Activated T-helper 1 cell treated with anti-CD3 and anti-CD28 coated beads, Interleukin-2, amount 50 U/mL, for 16 hours (primary cell): ENCODE measurements at regions not wholly inside any gene's neighbourhood (a gene's known extent, or its start where the extent isn't known, plus 50 kb on each side); places are given as distances from the start of the nearest gene placed in this dataset.
"Not testable (repeated sequence)": the region's sequence is repeated elsewhere in the genome, so short reads cannot be mapped to it uniquely, and the experiment has no call there.

ENCODE experiments used
- DNase-seq, 2 donors: peaks; one replicate each; pipeline ENCODE4 v3.0.0-alpha.2; 2020; ENCODE audit warnings: low read depth in 1 of 2, low spot score in 1 of 2

GRCh38 chrX:65331371-65331770, 203.2 kb downstream of the LAS1L start:
- no peak for DNase-seq

- no peak for DNase-seq
Measured at GRCh38 chrX:65300104-65300809, 234.3 kb downstream of the LAS1L start.

- not testable (repeated sequence) for DNase-seq
Measured at GRCh38 chrX:65282905-65283304, 251.7 kb downstream of the LAS1L start.

- DNase-seq: no peak
Measured at GRCh38 chrX:65273152-65273551, 261.4 kb downstream of the LAS1L start.

GRCh38 chrX:65266482-65266881, 268.1 kb downstream of the LAS1L start:
- no peak for DNase-seq

GRCh38 chrX:65253817-65254216, 277.6 kb upstream of the ZC4H2 start:
- DNase-seq: no peak

GRCh38 chrX:65241059-65241721, 264.9 kb upstream of the ZC4H2 start:
- no peak for DNase-seq

- no peak for DNase-seq
Measured at GRCh38 chrX:65203545-65203944, 227.3 kb upstream of the ZC4H2 start.

GRCh38 chrX:65196758-65197360, 220.6 kb upstream of the ZC4H2 start:
- DNase-seq: no peak

GRCh38 chrX:65195621-65196020, 219.4 kb upstream of the ZC4H2 start:
- DNase-seq: no peak

GRCh38 chrX:65194547-65194946, 218.3 kb upstream of the ZC4H2 start:
- no peak for DNase-seq

GRCh38 chrX:65163325-65163724, 187.1 kb upstream of the ZC4H2 start:
- not testable (repeated sequence) for DNase-seq

- no peak for DNase-seq
Measured at GRCh38 chrX:65148232-65148631, 172.0 kb upstream of the ZC4H2 start.

- no peak for DNase-seq
Measured at GRCh38 chrX:65136424-65136823, 160.2 kb upstream of the ZC4H2 start.

GRCh38 chrX:65127842-65128241, 151.6 kb upstream of the ZC4H2 start:
- no peak for DNase-seq

- DNase-seq: no peak
Measured at GRCh38 chrX:65098851-65099250, 122.6 kb upstream of the ZC4H2 start.

GRCh38 chrX:65093658-65094057, 117.4 kb upstream of the ZC4H2 start:
- no peak for DNase-seq

GRCh38 chrX:65073233-65073632, 97.0 kb upstream of the ZC4H2 start:
- no peak for DNase-seq

GRCh38 chrX:65072590-65072989, 96.3 kb upstream of the ZC4H2 start:
- no peak for DNase-seq

- not testable (repeated sequence) for DNase-seq
Measured at GRCh38 chrX:65058626-65059025, 82.4 kb upstream of the ZC4H2 start.

GRCh38 chrX:65045001-65045400, 68.8 kb upstream of the ZC4H2 start:
- no peak for DNase-seq

- DNase-seq: no peak
Measured at GRCh38 chrX:65035446-65035770, 59.2 kb upstream of the ZC4H2 start.
